Stimulated activated CD4-positive, alpha-beta T cell treated with anti-CD3 and anti-CD28 coated beads, Interleukin-12 subunit alpha, Interleukin-12 subunit beta, amount 100 ng/mL, for 24 hours (primary cell): ENCODE measurements at regions not wholly inside any gene's neighbourhood (a gene's known extent, or its start where the extent isn't known, plus 50 kb on each side); places are given as distances from the start of the nearest gene placed in this dataset.

ENCODE experiments used
- DNase-seq, 2 experiments: peaks; one replicate each; pipeline ENCODE4 v3.0.0-alpha.2; 2020; ENCODE audit warnings: low read depth in 2 of 2

- no peak for DNase-seq
Measured at GRCh38 chr4:12873351-12873750, 610.8 kb downstream of the RAB28 start.

GRCh38 chr4:12861422-12861821, 622.7 kb downstream of the RAB28 start:
- DNase-seq, result no peak

GRCh38 chr4:12852338-12853307, 631.5 kb downstream of the RAB28 start:
- no peak for DNase-seq

GRCh38 chr4:12846368-12846767, 637.8 kb downstream of the RAB28 start:
- DNase-seq, result no peak

- no peak for DNase-seq
Measured at GRCh38 chr4:12844141-12844540, 640.0 kb downstream of the RAB28 start.

- no peak for DNase-seq
Measured at GRCh38 chr4:12827966-12828365, 656.2 kb downstream of the RAB28 start.

GRCh38 chr4:12791536-12791935, 692.6 kb downstream of the RAB28 start:
- no peak for DNase-seq

GRCh38 chr4:12787261-12787660, 696.9 kb downstream of the RAB28 start:
- DNase-seq, result no peak

- DNase-seq, result no peak
Measured at GRCh38 chr4:12778706-12779105, 705.4 kb downstream of the RAB28 start.

GRCh38 chr4:12778191-12778590, 705.9 kb downstream of the RAB28 start:
- DNase-seq, result no peak

GRCh38 chr4:12770351-12770750, 713.8 kb downstream of the RAB28 start:
- DNase-seq, result no peak

- DNase-seq, result no peak
Measured at GRCh38 chr4:12761694-12762093, 722.4 kb downstream of the RAB28 start.

GRCh38 chr4:12747154-12747553, 737.0 kb downstream of the RAB28 start:
- DNase-seq, result no peak

GRCh38 chr4:12746221-12746620, 737.9 kb downstream of the RAB28 start:
- no peak for DNase-seq

- no peak for DNase-seq
Measured at GRCh38 chr4:12734586-12734985, 749.6 kb downstream of the RAB28 start.

GRCh38 chr4:12729384-12729783, 754.8 kb downstream of the RAB28 start:
- DNase-seq, result no peak

- no peak for DNase-seq
Measured at GRCh38 chr4:12724510-12724909, 759.6 kb downstream of the RAB28 start.

GRCh38 chr4:12723849-12724447, 760.2 kb downstream of the RAB28 start:
- DNase-seq, result no peak

- DNase-seq, result no peak
Measured at GRCh38 chr4:12716896-12717295, 767.2 kb downstream of the RAB28 start.

GRCh38 chr4:12712648-12713339, 771.3 kb downstream of the RAB28 start:
- DNase-seq, result no peak

GRCh38 chr4:12707381-12708175, 776.6 kb downstream of the RAB28 start:
- DNase-seq, result no peak

GRCh38 chr4:12703036-12703435, 781.1 kb downstream of the RAB28 start:
- DNase-seq, result no peak
